Heart left ventricle (tissue), 16 donors: ENCODE measurements at regions not wholly inside any gene's neighbourhood (a gene's known extent, or its start where the extent isn't known, plus 50 kb on each side); places are given as distances from the start of the nearest gene placed in this dataset.

Experiments used
- ATAC-seq, 4 donors: fragments of 200-7000 bp; cut with Tn5 transposase; one replicate each; pipeline ENCODE4 v1.9.1; 2020 to 2022; ENCODE audit warnings: moderate library complexity in 4 of 4, mild to moderate bottlenecking in 3 of 4, moderate number of reproducible peaks in 1 of 4
- DNase-seq, 5 donors: peaks; one replicate each; pipeline ENCODE4 v3.0.0-alpha.2; 2020
- H3K27ac ChIP-seq, 12 donors: fragments of 200-600 bp; sonication (generic) in 4 of 12; one replicate each; pipeline versions ENCODE4 v1.5.0 to v1.8.0; 2016 to 2022; ENCODE audit warnings: mild to moderate bottlenecking in 2 of 12
- H3K27me3 ChIP-seq, 9 donors: fragments of 200-600 bp; sonication (generic) in 2 of 9; one replicate each; pipeline versions ENCODE4 v1.5.1 to v1.8.0; 2016 to 2022; ENCODE audit warnings: mild to moderate bottlenecking in 3 of 9
- H3K36me3 ChIP-seq, 9 donors: fragments of 200-600 bp; sonication (generic) in 2 of 9; one replicate each; pipeline versions ENCODE4 v1.5.0 to v1.8.0; 2018 to 2022; ENCODE audit warnings: mild to moderate bottlenecking in 2 of 9
- H3K4me1 ChIP-seq, 12 donors: fragments of 200-600 bp; sonication (generic) in 4 of 12; one replicate each; pipeline versions ENCODE4 v1.5.0 to v1.8.0; 2016 to 2022; ENCODE audit warnings: mild to moderate bottlenecking in 3 of 12
- H3K4me3 ChIP-seq, 12 donors: fragments of 200-600 bp; sonication (generic) in 4 of 12; one replicate each; pipeline versions ENCODE4 v1.5.0 to v1.8.0; 2017 to 2022; ENCODE audit warnings: mild to moderate bottlenecking in 9 of 12, moderate library complexity in 4 of 12
- H3K9me3 ChIP-seq, 12 donors: fragments of 200-600 bp; sonication (generic) in 4 of 12; one replicate each; pipeline versions ENCODE4 v1.5.0 to v1.8.0; 2016 to 2022; ENCODE audit warnings: mild to moderate bottlenecking in 1 of 12
- POLR2A ChIP-seq, 2 donors: fragments of 450-650 bp; IDR thresholded peaks; one replicate each; pipeline ENCODE4 v1.6.1; 2017; ENCODE audit warnings: antibody characterized with exemption in 2 of 2, mild to moderate bottlenecking in 2 of 2, moderate library complexity in 2 of 2
- WGBS, 4 donors: extraction: QIAGEN DNeasy Blood & Tissue Kit in 2 of 4; methylation state at CpG; one replicate each; pipeline versions ENCODE4 v1.1.5 to v1.1.7; 2013 to 2018; 5-methylcytosine and 5-hydroxymethylcytosine counted together
- intact Hi-C, 10 donors: fragments of 100-400 bp; cut with DNase I; formaldehyde crosslinking; loops; one replicate each; pipeline versions ENCODE4 v1.11.1 to v1.14.2; 2022
- TF ChIP-seq, protein P1 (sequence below), 12 donors: fragments of 200-600 bp; sonication (generic) in 4 of 12; IDR thresholded peaks; one replicate each; pipeline versions ENCODE4 v1.5.0 to v1.8.0; 2018 to 2022; ENCODE audit warnings: antibody characterized with exemption in 12 of 12, mild to moderate bottlenecking in 5 of 12
- donor health status: ischemic (EF 13 %, LVEDD 7.1; RV severe dilation, severe dysfunction).
- donor health status: healthy with polysubstance abuse.
- donor health status: DM: no; HTN: yes; CAD: no.
- donor health status: DM: no; HTN: no; CAD: no.
- donor health status: ischemic (EF 25% LVEDD 6.9; RV normal size, moderate dysfunction).
- donor health status: ischemic (EF 25% LVEDD 5.7; RV mildly dilated, moderate dysfunction).
- donor health status: healthy.
- donor health status: DM: yes; HTN: yes; CAD: no.
- donor health status: ischemic (EF 35%, LVEDD 5.7; RV mildly dilated, moderate dysfunction).
- donor health status: nonischemic (EF 11% LVEDD 7.7; RV severe dilation, severe dysfunction).
- donor health status: DM: yes; HTN: yes; CAD: no.
- donor health status: PGD.
- donor health status: ischemic (EF 29% LVEDD 5.4; RV normal size, mild dysfunction).
- donor health status: nonischemic (EF 23%, LVEDD 6.1; RV moderate dilation, normal function).

DNA sequence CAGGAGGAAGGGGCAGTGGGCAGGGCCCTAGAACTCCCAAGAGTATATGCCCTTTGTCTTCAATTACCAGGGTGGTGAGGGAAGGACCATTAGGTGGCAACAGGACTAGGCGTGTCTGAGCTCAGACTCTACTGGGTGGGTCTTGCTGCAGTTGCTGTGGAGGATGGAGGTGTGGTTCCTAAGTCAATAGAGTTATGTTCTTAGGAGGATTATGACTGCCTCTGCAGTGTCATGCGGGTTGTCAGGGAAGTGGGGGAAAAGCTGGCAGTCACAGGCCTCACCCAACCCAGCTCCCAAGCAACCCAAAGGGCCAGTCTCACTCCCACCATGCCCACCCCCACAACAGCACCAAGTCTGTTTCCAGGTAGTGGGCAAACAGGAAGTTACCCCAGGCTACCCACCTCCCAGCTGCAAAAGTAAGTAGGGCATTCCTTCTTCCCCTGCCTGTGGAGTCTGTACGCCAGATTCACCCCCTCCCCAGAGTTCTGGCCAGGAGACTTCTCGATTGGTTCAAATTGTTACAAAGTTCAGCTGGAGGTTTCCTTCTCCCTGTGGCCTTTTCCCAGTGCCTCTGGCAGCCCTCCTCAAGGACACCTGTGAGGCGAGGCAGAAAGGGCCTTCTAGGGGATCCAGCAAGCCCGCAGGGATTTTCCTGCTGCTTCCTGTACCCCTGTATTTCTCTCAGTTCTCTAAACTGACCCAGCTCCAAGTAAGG is 145.3 kb downstream of the HINT1 start:
- WGBS, 4 donors = 82 to 87% (median 85%) methylated on average over 6 of the region's 6 CpGs
- Histone ChIP-seq H3K9me3 (peaks cover 0 to 12% (median 0%) of the 10 kb centered on the region in 12 donors), H3K4me3 (no peak overlapping the region), H3K27ac (no peak overlapping the region), H3K27me3 (no peaks in the 10 kb centered on the region), H3K36me3 (no peaks in the 10 kb centered on the region), H3K4me1 (no peaks in the 10 kb centered on the region)
- DNase-seq = no peak
- ATAC-seq = peak in 1 of 4 donors; percentile 33
- no peak for TF ChIP-seq POLR2A (IDR thresholded peaks at IDR 0.05)
- TF ChIP-seq, protein P1, sequence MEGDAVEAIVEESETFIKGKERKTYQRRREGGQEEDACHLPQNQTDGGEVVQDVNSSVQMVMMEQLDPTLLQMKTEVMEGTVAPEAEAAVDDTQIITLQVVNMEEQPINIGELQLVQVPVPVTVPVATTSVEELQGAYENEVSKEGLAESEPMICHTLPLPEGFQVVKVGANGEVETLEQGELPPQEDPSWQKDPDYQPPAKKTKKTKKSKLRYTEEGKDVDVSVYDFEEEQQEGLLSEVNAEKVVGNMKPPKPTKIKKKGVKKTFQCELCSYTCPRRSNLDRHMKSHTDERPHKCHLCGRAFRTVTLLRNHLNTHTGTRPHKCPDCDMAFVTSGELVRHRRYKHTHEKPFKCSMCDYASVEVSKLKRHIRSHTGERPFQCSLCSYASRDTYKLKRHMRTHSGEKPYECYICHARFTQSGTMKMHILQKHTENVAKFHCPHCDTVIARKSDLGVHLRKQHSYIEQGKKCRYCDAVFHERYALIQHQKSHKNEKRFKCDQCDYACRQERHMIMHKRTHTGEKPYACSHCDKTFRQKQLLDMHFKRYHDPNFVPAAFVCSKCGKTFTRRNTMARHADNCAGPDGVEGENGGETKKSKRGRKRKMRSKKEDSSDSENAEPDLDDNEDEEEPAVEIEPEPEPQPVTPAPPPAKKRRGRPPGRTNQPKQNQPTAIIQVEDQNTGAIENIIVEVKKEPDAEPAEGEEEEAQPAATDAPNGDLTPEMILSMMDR (IDR thresholded peaks at IDR 0.05) = no peak
- intact Hi-C loops = no loop called here

DNA sequence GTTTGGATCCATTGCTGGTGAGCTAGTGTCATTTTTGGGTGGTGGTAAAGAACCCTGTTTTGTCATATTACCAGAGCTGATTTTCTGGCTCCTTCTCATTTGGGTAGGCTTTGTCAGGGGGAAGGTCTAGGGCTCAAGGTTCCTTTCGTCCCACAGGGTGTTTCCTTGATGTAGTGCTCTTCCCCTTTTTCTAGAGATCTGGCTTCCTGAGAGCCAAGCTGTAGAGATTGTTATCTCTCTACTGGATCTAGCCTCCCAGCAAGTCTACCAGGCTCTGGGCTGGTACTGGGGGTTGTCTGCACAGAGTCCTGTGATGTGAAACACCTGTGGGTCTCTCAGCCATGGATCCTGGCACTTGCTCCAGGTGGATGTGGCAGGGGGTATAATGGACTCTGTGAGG is 145.9 kb downstream of the HINT1 start:
- 42 to 62% (median 59%) methylated on average over 1 of the region's 1 CpG for WGBS, 4 donors
- no peak for ATAC-seq
- H3K9me3 ChIP-seq = peaks cover 0 to 12% (median 0%) of the 10 kb centered on the region in 12 donors
- no peak for TF ChIP-seq POLR2A (IDR thresholded peaks at IDR 0.05)
- TF ChIP-seq, protein P1 (IDR thresholded peaks at IDR 0.05) = no peak
- H3K27me3 ChIP-seq = no peaks in the 10 kb centered on the region
- H3K4me1 ChIP-seq = no peaks in the 10 kb centered on the region
- intact Hi-C loops = no loop called here
- no peak overlapping the region for H3K27ac ChIP-seq
- H3K36me3 ChIP-seq = no peaks in the 10 kb centered on the region
- no peak overlapping the region for H3K4me3 ChIP-seq
- DNase-seq = no peak

DNA sequence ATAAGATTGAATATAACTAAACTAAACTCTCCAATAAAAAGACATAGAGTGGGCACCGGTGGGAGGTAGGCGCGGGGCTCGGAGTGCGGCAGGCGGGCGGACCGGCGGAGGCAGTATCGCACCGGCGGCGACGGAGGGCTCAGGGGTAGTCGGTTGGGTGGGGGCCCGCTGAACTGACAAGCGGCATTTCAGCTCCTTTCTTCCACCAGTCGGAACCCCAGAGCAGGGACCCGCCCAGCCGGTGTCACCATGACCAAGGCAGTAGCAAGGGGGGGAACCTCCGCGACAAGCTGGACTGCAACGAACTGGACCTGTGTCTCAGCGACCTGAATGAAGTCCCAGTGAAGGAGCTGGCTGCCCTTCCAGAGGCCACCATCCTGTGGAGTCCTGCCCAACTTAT is 156.7 kb downstream of the HINT1 start:
- no peak overlapping the region for H3K4me3 ChIP-seq
- no peaks in the 10 kb centered on the region for H3K36me3 ChIP-seq
- no peaks in the 10 kb centered on the region for H3K9me3 ChIP-seq
- H3K4me1 ChIP-seq = no peaks in the 10 kb centered on the region
- peak in 1 of 5 donors; percentile 58 for DNase-seq
- 79 to 91% (median 83%) methylated on average over 22 to 24 of the region's 24 CpGs for WGBS, 4 donors
- peaks cover 0 to 4% (median 0%) of the 10 kb centered on the region in 9 donors for H3K27me3 ChIP-seq
- intact Hi-C loops = no loop called here
- TF ChIP-seq POLR2A (IDR thresholded peaks at IDR 0.05) = no peak
- TF ChIP-seq, protein P1 (IDR thresholded peaks at IDR 0.05) = no peak
- no peak for ATAC-seq
- no peak overlapping the region for H3K27ac ChIP-seq

DNA sequence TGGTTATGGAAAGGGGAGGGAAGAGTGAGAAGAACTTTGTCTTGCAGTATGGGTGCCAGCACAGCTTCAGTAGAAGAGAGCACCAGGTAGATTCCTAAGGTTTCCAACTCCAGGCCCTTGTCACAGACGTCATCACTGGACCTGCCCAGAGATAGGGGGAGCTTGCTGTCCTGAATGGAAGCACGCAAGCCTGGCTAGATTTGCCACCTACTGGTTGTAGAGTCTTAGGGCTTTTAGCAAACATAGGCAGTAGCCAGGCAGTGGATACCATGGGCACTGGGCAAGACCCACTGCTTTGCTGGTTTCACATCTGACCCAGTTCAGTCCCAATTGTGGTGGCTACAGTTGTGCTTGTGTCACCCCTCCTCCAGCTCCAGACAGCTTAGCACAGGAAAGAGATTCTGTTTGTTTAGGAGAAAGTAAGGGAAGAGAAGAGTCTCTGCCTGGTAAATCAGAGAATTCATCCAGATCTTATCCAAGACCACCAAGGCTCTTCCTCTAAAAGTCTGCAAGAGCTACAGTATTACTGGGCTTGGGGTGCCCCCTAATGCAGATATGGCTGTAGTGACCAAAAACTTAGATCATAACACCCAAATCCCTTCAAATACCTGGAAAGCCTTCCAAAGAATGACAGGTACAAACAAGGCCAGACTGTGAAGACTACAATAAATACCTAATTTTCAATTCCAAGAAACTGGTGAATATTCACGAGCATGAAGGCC is 158.9 kb downstream of the HINT1 start:
- Histone ChIP-seq H3K4me3 (no peak overlapping the region), H3K36me3 (no peaks in the 10 kb centered on the region), H3K27ac (no peak overlapping the region), H3K4me1 (no peaks in the 10 kb centered on the region), H3K27me3 (peaks cover 0 to 4% (median 0%) of the 10 kb centered on the region in 9 donors), H3K9me3 (no peaks in the 10 kb centered on the region)
- ATAC-seq (no peak), DNase-seq (no peak)
- 31 to 51% (median 46%) methylated on average over 2 to 3 of the region's 3 CpGs for WGBS, 4 donors
- no peak for TF ChIP-seq POLR2A (IDR thresholded peaks at IDR 0.05)
- TF ChIP-seq, protein P1 (IDR thresholded peaks at IDR 0.05) = peak in 3 of 12 donors; percentile 4 to 19 (median 12)
- intact Hi-C loops = no loop called here
